ENCODE measurements at regions not wholly inside any gene's neighbourhood (a gene's known extent, or its start where the extent isn't known, plus 50 kb on each side); places are given as distances from the start of the nearest gene placed in this dataset.

- no peak for TF ChIP-seq POLR2AphosphoS5 (IDR thresholded peaks at IDR 0.05; ENCODE audit: low read depth, low read length)
- TF ChIP-seq FOXP2 (optimal IDR thresholded peaks at IDR 0.05; ENCODE audit: borderline replicate concordance, extremely low read depth, extremely low read length, insufficient read depth): no peak
- no peak for TF ChIP-seq REST (IDR thresholded peaks at IDR 0.05; ENCODE audit: insufficient read depth in 1 of 2, low read depth in 2 of 2, low read length in 2 of 2)
- no peak for TF ChIP-seq TAF1 (IDR thresholded peaks at IDR 0.05; ENCODE audit: borderline replicate concordance, insufficient read depth, low read length)
- TF ChIP-seq SIN3A (IDR thresholded peaks at IDR 0.05; ENCODE audit: borderline replicate concordance, insufficient read depth, low read length): no peak
Observed at GRCh38 chr3:86561215-86561614, 429.7 kb downstream of the VGLL3 start.

GRCh38 chr3:86554383-86554782 is 436.6 kb downstream of the VGLL3 start:
- TF ChIP-seq POLR2AphosphoS5 (IDR thresholded peaks at IDR 0.05; ENCODE audit: low read depth, low read length) (no peak), REST (IDR thresholded peaks at IDR 0.05; ENCODE audit: insufficient read depth in 1 of 2, low read depth in 2 of 2, low read length in 2 of 2) (no peak), SIN3A (IDR thresholded peaks at IDR 0.05; ENCODE audit: borderline replicate concordance, insufficient read depth, low read length) (no peak), TAF1 (IDR thresholded peaks at IDR 0.05; ENCODE audit: borderline replicate concordance, insufficient read depth, low read length) (no peak), FOXP2 (optimal IDR thresholded peaks at IDR 0.05; ENCODE audit: borderline replicate concordance, extremely low read depth, extremely low read length, insufficient read depth) (no peak)

- TF ChIP-seq POLR2AphosphoS5 (IDR thresholded peaks at IDR 0.05; ENCODE audit: low read depth, low read length) (no peak), SIN3A (IDR thresholded peaks at IDR 0.05; ENCODE audit: borderline replicate concordance, insufficient read depth, low read length) (no peak), FOXP2 (optimal IDR thresholded peaks at IDR 0.05; ENCODE audit: borderline replicate concordance, extremely low read depth, extremely low read length, insufficient read depth) (no peak), REST (IDR thresholded peaks at IDR 0.05; ENCODE audit: insufficient read depth in 1 of 2, low read depth in 2 of 2, low read length in 2 of 2) (no peak), TAF1 (IDR thresholded peaks at IDR 0.05; ENCODE audit: borderline replicate concordance, insufficient read depth, low read length) (no peak)
Observed at GRCh38 chr3:86547692-86548091, 443.3 kb downstream of the VGLL3 start.

- TF ChIP-seq REST (IDR thresholded peaks at IDR 0.05; ENCODE audit: insufficient read depth in 1 of 2, low read depth in 2 of 2, low read length in 2 of 2): no peak
- no peak for TF ChIP-seq TAF1 (IDR thresholded peaks at IDR 0.05; ENCODE audit: borderline replicate concordance, insufficient read depth, low read length)
- TF ChIP-seq FOXP2 (optimal IDR thresholded peaks at IDR 0.05; ENCODE audit: borderline replicate concordance, extremely low read depth, extremely low read length, insufficient read depth): no peak
- no peak for TF ChIP-seq POLR2AphosphoS5 (IDR thresholded peaks at IDR 0.05; ENCODE audit: low read depth, low read length)
- no peak for TF ChIP-seq SIN3A (IDR thresholded peaks at IDR 0.05; ENCODE audit: borderline replicate concordance, insufficient read depth, low read length)
Observed at GRCh38 chr3:86537171-86537570, 453.8 kb downstream of the VGLL3 start.

GRCh38 chr3:86519819-86520218 is 471.1 kb downstream of the VGLL3 start:
- no peak for TF ChIP-seq FOXP2 (optimal IDR thresholded peaks at IDR 0.05; ENCODE audit: borderline replicate concordance, extremely low read depth, extremely low read length, insufficient read depth)
- TF ChIP-seq TAF1 (IDR thresholded peaks at IDR 0.05; ENCODE audit: borderline replicate concordance, insufficient read depth, low read length): no peak
- no peak for TF ChIP-seq SIN3A (IDR thresholded peaks at IDR 0.05; ENCODE audit: borderline replicate concordance, insufficient read depth, low read length)
- TF ChIP-seq REST (IDR thresholded peaks at IDR 0.05; ENCODE audit: insufficient read depth in 1 of 2, low read depth in 2 of 2, low read length in 2 of 2): no peak
- no peak for TF ChIP-seq POLR2AphosphoS5 (IDR thresholded peaks at IDR 0.05; ENCODE audit: low read depth, low read length)
